Medulla oblongata (tissue), 1 donor: ENCODE measurements at regions not wholly inside any gene's neighbourhood (a gene's known extent, or its start where the extent isn't known, plus 50 kb on each side); places are given as distances from the start of the nearest gene placed in this dataset.

Experiments used
- DNase-seq: peaks from one replicate; pipeline ENCODE4 v3.0.0-alpha.2; 2015; ENCODE audit errors: extremely low spot score

DNA sequence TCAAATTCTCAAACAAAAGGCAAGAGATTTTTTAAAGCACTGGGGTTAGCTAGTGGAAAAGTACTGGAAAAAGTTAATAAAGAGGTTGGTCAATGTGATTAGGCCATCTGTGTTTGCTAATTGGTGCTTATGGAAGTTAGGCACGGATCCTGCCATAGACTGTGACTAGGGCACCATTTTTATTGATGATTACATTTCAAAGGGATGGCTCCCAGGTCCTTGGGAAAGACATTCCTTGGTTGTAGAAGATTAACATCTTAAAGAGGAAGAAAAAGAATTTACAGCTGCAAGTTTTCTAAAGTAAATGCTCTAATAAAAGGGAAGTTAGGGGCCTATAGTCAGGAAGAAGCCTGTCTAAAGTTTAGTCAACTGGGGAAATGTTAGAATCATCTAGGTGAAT lies 1183.3 kb downstream of the DTWD2 start:
- no peak for DNase-seq

DNA sequence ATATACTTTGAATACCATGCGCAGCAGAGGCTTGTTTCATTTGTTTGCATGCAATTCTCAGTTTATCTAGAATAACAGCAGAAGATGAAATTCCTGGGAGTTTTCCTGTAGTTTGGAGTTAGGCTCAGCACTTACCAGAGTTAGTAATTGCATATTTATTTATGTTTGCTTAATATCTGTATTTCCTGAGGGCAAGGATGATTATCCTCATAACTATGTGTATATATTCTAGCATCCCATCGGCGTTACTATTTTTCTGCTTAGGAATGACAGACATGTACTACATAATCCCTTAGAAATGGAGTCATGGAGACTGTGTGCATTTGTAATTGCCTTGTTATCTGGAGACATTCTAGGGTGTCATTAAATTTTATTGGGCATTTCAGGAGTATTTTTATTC lies 1184.8 kb downstream of the DTWD2 start:
- DNase-seq: no peak

DNA sequence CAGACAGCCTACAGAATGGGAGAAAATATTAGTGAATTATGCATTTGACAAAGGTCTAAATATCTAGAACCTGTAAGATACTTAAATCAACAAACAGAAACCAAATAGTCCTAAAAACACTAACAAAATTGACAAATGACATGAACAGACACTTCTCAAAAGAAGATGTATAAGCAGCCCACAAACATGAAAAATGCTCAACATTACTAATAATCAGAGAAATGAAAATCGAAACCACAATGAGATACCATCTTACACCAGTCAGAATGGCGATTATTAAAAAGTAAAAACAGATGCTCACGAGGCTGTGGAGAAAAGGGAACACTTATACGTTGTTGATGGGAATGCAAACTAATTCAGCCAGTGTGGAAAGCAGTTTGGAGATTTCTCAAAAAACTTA lies 1186.8 kb downstream of the DTWD2 start:
- DNase-seq: no peak

- DNase-seq: peak; percentile 8
Observed at GRCh38 chr5:117800261-117800660, 1188.1 kb downstream of the DTWD2 start.

GRCh38 chr5:117794847-117795246 lies 1193.5 kb downstream of the DTWD2 start:
- no peak for DNase-seq

DNA sequence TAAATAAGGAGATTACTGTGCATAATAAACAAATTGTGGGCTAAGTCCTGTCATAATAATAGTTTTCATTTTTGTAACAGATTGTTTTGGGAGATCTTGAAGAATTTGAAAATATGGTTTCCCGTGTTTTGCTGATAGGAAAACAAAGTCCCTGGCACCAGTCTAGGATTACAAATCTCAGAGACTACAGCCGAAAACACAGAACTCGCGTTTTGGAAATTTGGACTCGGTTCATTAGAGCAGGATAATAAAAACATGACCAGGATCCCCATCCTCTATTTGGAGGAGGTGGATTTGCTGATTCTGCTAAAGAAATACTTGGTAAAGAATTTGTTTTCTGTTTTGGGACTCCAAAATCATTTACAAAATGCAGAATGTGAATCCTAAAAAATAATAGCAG lies 1194.4 kb downstream of the DTWD2 start:
- DNase-seq: no peak

DNA sequence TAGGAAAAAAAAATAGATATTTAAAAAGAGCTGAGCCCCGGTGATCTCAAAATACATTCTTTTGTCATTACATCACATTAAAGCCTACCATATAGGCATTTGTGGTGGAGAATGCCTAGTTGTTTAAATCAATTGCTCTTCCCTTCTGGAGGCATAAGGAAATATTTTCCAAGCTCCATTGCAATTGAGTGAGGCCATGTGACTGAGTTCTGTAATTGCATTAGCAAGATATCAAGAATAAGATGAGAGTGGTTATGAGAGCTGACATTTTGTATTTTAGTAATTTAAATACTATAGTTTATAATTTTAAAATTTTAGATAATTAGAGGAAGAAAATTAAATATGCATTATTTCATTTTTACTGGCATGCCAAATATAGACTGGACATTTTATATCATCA lies 1195.9 kb downstream of the DTWD2 start:
- DNase-seq: no peak

DNA sequence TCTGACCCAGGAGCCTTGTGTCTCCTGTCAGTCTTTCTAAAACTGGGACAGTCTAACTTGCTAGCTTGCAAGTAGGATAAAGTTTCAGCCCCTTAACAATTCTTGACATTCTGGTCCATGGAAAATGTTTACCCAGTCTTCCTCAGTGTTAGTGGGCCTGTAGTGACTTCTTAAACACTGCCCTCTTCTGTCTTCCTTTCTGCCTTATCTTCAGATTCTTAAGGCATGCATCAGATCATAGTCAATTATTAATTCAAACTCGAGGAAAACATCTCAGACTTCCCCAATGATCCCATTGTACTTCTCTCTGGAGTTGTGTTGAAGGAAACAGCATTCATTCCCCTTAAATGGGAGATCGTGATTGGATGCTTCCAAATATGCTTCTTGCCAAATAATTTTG lies 1199.8 kb downstream of the DTWD2 start:
- no peak for DNase-seq

GRCh38 chr5:117779171-117779570 lies 1204.5 kb upstream of the SEMA6A start:
- DNase-seq: no peak

DNA sequence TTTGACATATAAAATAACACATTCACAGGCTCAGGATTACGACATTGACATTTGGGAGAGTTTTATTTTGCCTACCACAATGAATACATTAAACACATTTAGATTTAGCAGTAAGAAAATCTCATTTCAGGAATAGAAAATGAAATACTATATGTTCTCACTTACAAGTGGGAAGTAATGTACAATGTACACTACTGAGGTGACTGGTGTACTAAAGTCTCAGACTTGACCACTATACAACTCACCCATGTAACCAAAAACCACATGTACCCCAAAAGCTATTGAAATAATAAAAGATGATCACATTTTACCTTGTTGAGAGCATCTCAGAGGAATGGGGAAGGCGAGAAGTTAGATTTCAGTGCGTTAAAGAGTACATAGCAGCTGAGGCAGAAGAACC lies 1202.4 kb upstream of the SEMA6A start:
- no peak for DNase-seq

DNA sequence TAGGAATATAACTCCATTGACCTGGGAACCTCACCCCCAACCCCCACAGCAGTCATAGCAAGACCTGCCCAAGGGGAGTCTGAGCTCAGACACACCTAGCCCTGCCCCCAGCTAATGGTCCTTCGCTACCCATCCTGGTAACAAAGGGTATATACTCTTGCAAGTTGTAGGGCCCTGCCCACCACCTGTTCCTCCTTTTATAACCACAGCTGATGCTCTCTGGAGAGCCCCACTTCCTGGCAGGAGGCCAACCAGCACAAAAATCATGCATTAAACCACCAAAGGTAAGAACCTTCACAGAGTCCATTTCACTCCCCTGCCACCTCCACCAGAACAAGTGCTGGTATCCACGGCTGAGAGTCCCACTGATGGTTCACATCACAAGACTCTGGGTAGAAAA lies 1195.3 kb upstream of the SEMA6A start:
- no peak for DNase-seq

GRCh38 chr5:117763271-117763670 lies 1188.6 kb upstream of the SEMA6A start:
- no peak for DNase-seq

GRCh38 chr5:117761186-117761585 lies 1186.6 kb upstream of the SEMA6A start:
- no peak for DNase-seq

GRCh38 chr5:117759849-117760499 lies 1185.4 kb upstream of the SEMA6A start:
- DNase-seq: no peak

- DNase-seq: no peak
Observed at GRCh38 chr5:117752403-117752802, 1177.8 kb upstream of the SEMA6A start.

DNA sequence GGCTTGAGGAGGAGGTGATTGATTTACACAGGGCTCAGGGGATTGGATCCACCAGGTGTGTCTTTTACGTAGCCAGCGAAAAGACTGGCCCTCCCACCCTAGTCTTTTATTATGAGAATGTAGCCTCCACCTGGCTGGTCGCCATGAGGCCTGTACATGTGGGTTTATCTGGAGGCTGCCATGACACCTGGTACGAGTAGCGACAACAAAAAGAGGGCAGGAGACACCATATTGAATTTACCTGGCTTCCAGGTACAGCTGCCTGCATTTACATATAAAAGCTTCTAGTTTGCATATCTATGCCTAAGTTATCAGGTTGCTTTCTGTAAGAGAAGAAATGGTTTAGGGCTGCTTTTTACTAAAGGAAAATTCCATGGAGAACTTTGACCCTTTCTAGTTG lies 1173.7 kb upstream of the SEMA6A start:
- no peak for DNase-seq

- DNase-seq: no peak
Observed at GRCh38 chr5:117743337-117743736, 1168.7 kb upstream of the SEMA6A start.

DNA sequence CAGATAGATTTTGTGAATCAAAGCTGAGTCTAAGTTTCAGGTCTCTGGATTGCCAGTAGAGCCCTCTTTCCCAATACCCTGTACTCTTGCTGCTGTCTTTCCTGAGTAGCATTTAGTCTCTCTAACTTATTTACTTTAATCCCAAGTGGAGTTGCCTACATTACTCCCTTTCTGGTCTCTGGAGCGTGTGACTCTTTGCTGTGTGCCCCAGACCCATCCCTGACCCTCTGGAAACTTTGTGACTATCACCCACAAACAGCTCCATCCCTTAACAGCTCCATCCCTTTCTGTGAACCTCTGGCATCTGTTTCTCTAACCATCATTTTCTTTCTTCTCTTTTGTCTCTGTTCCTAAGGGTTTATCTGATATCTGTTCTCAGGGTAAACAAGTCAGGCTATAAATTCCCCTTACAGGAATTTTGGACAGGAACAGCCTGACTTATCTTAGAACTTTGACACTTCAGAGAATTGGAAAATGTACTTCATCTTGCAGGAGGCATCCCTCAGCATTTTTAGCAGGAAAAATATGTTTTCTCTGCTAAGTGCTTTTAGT lies 1167.1 kb upstream of the SEMA6A start:
- DNase-seq: no peak

- no peak for DNase-seq
Observed at GRCh38 chr5:117740268-117740667, 1165.6 kb upstream of the SEMA6A start.

GRCh38 chr5:117738571-117738970 lies 1163.9 kb upstream of the SEMA6A start:
- no peak for DNase-seq

- DNase-seq: no peak
Observed at GRCh38 chr5:117736698-117737097, 1162.1 kb upstream of the SEMA6A start.

DNA sequence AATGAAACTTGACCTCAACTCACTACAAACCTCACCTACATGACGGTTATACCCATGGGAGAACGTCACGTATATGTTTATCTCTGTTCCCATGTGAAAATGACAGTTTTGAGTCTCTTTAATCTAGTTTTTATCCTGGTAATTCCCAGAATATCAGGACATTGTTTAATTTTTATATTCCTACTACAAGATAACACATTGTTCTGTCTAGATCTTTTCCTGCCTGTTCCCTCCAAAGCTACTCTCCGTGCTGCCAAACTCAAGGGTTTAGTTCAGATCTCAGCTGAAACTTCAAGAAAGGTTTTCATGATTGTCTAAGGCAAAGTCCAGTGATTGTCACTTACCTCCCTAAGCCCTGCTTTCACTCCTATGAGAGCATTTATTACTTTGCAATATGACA lies 1159.4 kb upstream of the SEMA6A start:
- DNase-seq: no peak

DNA sequence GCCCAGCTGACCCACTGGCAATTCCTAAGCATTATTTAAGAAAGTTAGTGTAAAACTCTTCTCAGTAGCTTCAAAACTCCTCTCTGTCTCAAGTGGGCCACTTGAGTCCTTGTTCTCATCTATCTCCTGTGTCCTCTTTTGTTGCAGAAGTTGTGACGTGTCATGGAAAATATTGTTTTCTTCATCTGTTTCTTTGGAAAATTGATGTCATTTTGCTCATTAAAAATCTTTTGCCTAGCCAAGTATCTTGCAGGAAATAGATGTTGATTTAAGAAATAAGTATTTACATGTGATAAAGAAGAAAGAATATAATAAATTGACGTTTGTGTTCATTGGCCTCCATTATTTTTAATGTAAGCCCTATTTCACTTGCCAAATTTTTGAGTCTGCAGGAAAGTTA lies 1158.4 kb upstream of the SEMA6A start:
- DNase-seq: no peak

- DNase-seq: no peak
Observed at GRCh38 chr5:117732264-117732663, 1157.6 kb upstream of the SEMA6A start.
